Thyroid gland (tissue), 4 donors: ENCODE measurements at regions not wholly inside any gene's neighbourhood (a gene's known extent, or its start where the extent isn't known, plus 50 kb on each side); places are given as distances from the start of the nearest gene placed in this dataset.
"Not testable (repeated sequence)": the region's sequence is repeated elsewhere in the genome, so short reads cannot be mapped to it uniquely, and the experiment has no call there.

ENCODE experiments used
- DNase-seq, 2 donors: peaks; one replicate each; pipeline ENCODE4 v3.0.0-alpha.2; 2019
- H3K27ac ChIP-seq, 3 donors: fragments of 200-600 bp; sonication (generic); 1 replicate in 2 of 3; 2 replicates in 1 of 3; pipeline ENCODE4 v1.5.1; 2016 to 2019; ENCODE audit warnings: mild to moderate bottlenecking in 1 of 3, moderate library complexity in 1 of 3
- H3K27me3 ChIP-seq: fragments of 200-600 bp; sonication (generic); one replicate; pipeline ENCODE4 v1.5.1; 2019
- H3K36me3 ChIP-seq, 2 donors: fragments of 200-600 bp; sonication (generic); one replicate each; pipeline ENCODE4 v1.5.1; 2016 to 2019
- H3K4me1 ChIP-seq, 2 donors: fragments of 200-600 bp; sonication (generic); one replicate each; pipeline ENCODE4 v1.5.1; 2017 to 2019
- H3K4me3 ChIP-seq, 3 donors: fragments of 200-600 bp; sonication (generic); replicated peaks in 1 of 3; 1 replicate in 2 of 3; 2 replicates in 1 of 3; pipeline ENCODE4 v1.5.1; 2016; ENCODE audit warnings: mild to moderate bottlenecking in 1 of 3
- H3K9me3 ChIP-seq: fragments of 200-600 bp; sonication (generic); one replicate; pipeline ENCODE4 v1.5.1; 2017
- CTCF ChIP-seq, 6 experiments: fragments of 200-600 bp in 3 of 6; fragments of 450-650 bp in 3 of 6; sonication (generic) in 3 of 6; IDR thresholded peaks; one replicate each; pipeline ENCODE4 v1.5.1; 2016 to 2019; ENCODE audit warnings: antibody characterized with exemption in 6 of 6, mild to moderate bottlenecking in 2 of 6, inconsistent platforms in 1 of 6, moderate library complexity in 1 of 6
- POLR2A ChIP-seq, 2 donors: fragments of 450-650 bp; IDR thresholded peaks; one replicate each; pipeline ENCODE4 v1.6.1; 2017; ENCODE audit warnings: antibody characterized with exemption in 2 of 2, mild to moderate bottlenecking in 2 of 2, moderate library complexity in 1 of 2
- WGBS, 2 donors: methylation state at CpG; one replicate each; pipeline ENCODE4 v1.1.5; 2017; 5-methylcytosine and 5-hydroxymethylcytosine counted together
- intact Hi-C: fragments of 100-400 bp; cut with DNase I; formaldehyde crosslinking; loops from one replicate; pipeline ENCODE4 v1.15.1; 2023

GRCh38 chr5:39928709-39929108 lies 503.9 kb upstream of the DAB2 start:
- Histone ChIP-seq H3K36me3 (no peaks in the 10 kb centered on the region), H3K27me3 (no peaks in the 10 kb centered on the region), H3K4me3 (no peak overlapping the region), H3K27ac (no peak overlapping the region), H3K4me1 (no peaks in the 10 kb centered on the region), H3K9me3 (no peaks in the 10 kb centered on the region)
- intact Hi-C loops, result no loop called here
- TF ChIP-seq CTCF (IDR thresholded peaks at IDR 0.05) (no peak), POLR2A (IDR thresholded peaks at IDR 0.05) (no peak)
- WGBS, 2 donors, result 91 to 93% methylated on average over 6 of the region's 6 CpGs
- no peak for DNase-seq

- Histone ChIP-seq H3K27ac (no peak overlapping the region), H3K9me3 (no peaks in the 10 kb centered on the region), H3K4me3 (no peak overlapping the region), H3K27me3 (no peaks in the 10 kb centered on the region), H3K36me3 (no peaks in the 10 kb centered on the region), H3K4me1 (no peaks in the 10 kb centered on the region)
- 85% methylated on average over 1 of the region's 1 CpG for WGBS, 2 donors
- no peak for DNase-seq
- TF ChIP-seq CTCF (IDR thresholded peaks at IDR 0.05) (no peak), POLR2A (IDR thresholded peaks at IDR 0.05) (no peak)
- intact Hi-C loops, result no loop called here
Observed at GRCh38 chr5:39919876-39920275, 495.1 kb upstream of the DAB2 start.

- H3K36me3 ChIP-seq, result no peaks in the 10 kb centered on the region
- no peak for DNase-seq
- intact Hi-C loops, result no loop called here
- no peak for TF ChIP-seq CTCF (IDR thresholded peaks at IDR 0.05)
- no peak for TF ChIP-seq POLR2A (IDR thresholded peaks at IDR 0.05)
- H3K27me3 ChIP-seq, result no peaks in the 10 kb centered on the region
- no peaks in the 10 kb centered on the region for H3K9me3 ChIP-seq
- no peaks in the 10 kb centered on the region for H3K4me1 ChIP-seq
- no peak overlapping the region for H3K27ac ChIP-seq
- H3K4me3 ChIP-seq, result no peak overlapping the region
Observed at GRCh38 chr5:39912906-39913305, 488.1 kb upstream of the DAB2 start.

GRCh38 chr5:39907267-39907951 lies 482.6 kb upstream of the DAB2 start:
- H3K27ac ChIP-seq, H3K36me3 ChIP-seq, H3K27me3 ChIP-seq, DNase-seq, H3K4me3 ChIP-seq, H3K4me1 ChIP-seq, H3K9me3 ChIP-seq, intact Hi-C loops: not testable (repeated sequence)
- WGBS, 2 donors, result 91 to 92% methylated on average over 17 to 19 of the region's 19 CpGs

- no peak for DNase-seq
- H3K4me1 ChIP-seq, result no peaks in the 10 kb centered on the region
- H3K27me3 ChIP-seq, result no peaks in the 10 kb centered on the region
- 91 to 95% methylated on average over 1 of the region's 1 CpG for WGBS, 2 donors
- intact Hi-C loops, result no loop called here
- H3K27ac ChIP-seq, result no peak overlapping the region
- TF ChIP-seq CTCF (IDR thresholded peaks at IDR 0.05) (no peak), POLR2A (IDR thresholded peaks at IDR 0.05) (no peak)
- no peaks in the 10 kb centered on the region for H3K36me3 ChIP-seq
- H3K4me3 ChIP-seq, result no peak overlapping the region
- H3K9me3 ChIP-seq, result no peaks in the 10 kb centered on the region
Observed at GRCh38 chr5:39906146-39906545, 481.4 kb upstream of the DAB2 start.

GRCh38 chr5:39905356-39905755 lies 480.6 kb upstream of the DAB2 start:
- H3K9me3 ChIP-seq, result no peaks in the 10 kb centered on the region
- no peak for DNase-seq
- intact Hi-C loops, result no loop called here
- H3K27me3 ChIP-seq, result no peaks in the 10 kb centered on the region
- 28 to 41% methylated on average over 4 of the region's 4 CpGs for WGBS, 2 donors
- H3K36me3 ChIP-seq, result no peaks in the 10 kb centered on the region
- no peak overlapping the region for H3K4me3 ChIP-seq
- H3K27ac ChIP-seq, result no peak overlapping the region
- H3K4me1 ChIP-seq, result no peaks in the 10 kb centered on the region
- no peak for TF ChIP-seq CTCF (IDR thresholded peaks at IDR 0.05)
- no peak for TF ChIP-seq POLR2A (IDR thresholded peaks at IDR 0.05)
